ENCODE measurements at regions not wholly inside any gene's neighbourhood (a gene's known extent, or its start where the extent isn't known, plus 50 kb on each side); places are given as distances from the start of the nearest gene placed in this dataset.

GRCh38 chr3:113096188-113096892, 105.6 kb downstream of the GTPBP8 start:
- DNase-seq, result no peak

- no peak for DNase-seq
Measured at GRCh38 chr3:113097960-113098447, 107.2 kb downstream of the GTPBP8 start.

- DNase-seq, result no peak
Measured at GRCh38 chr3:113100063-113100462, 109.3 kb downstream of the GTPBP8 start.

GRCh38 chr3:113103588-113103987, 107.8 kb upstream of the BOC start:
- DNase-seq, result no peak

- no peak for DNase-seq
Measured at GRCh38 chr3:113104357-113105092, 106.8 kb upstream of the BOC start.

- no peak for DNase-seq
Measured at GRCh38 chr3:113105093-113105449, 106.3 kb upstream of the BOC start.

- no peak for DNase-seq
Measured at GRCh38 chr3:113105966-113106660, 105.2 kb upstream of the BOC start.

- no peak for DNase-seq
Measured at GRCh38 chr3:113110267-113110666, 101.1 kb upstream of the BOC start.

- no peak for DNase-seq
Measured at GRCh38 chr3:113111011-113111707, 100.2 kb upstream of the BOC start.

- no peak for DNase-seq
Measured at GRCh38 chr3:113113361-113113760, 98.0 kb upstream of the BOC start.

GRCh38 chr3:113117511-113118234, 93.7 kb upstream of the BOC start:
- DNase-seq, result no peak

- DNase-seq, result no peak
Measured at GRCh38 chr3:113118336-113118735, 93.0 kb upstream of the BOC start.

GRCh38 chr3:113124256-113124830, 87.0 kb upstream of the BOC start:
- DNase-seq, result peak; percentile 5 to 44 (median 11)

- DNase-seq, result no peak
Measured at GRCh38 chr3:113125951-113126350, 85.4 kb upstream of the BOC start.

GRCh38 chr3:113128386-113129015, 82.9 kb upstream of the BOC start:
- no peak for DNase-seq

- DNase-seq, result no peak
Measured at GRCh38 chr3:113129168-113129567, 82.2 kb upstream of the BOC start.

- no peak for DNase-seq
Measured at GRCh38 chr3:113132571-113132996, 78.8 kb upstream of the BOC start.

- DNase-seq, result peak in 2 of 3 experiments; percentile 25 to 69
Measured at GRCh38 chr3:113133140-113133539, 78.2 kb upstream of the BOC start.

GRCh38 chr3:113136071-113136470, 75.3 kb upstream of the BOC start:
- DNase-seq, result peak in 2 of 3 experiments; percentile 12 to 46

- no peak for DNase-seq
Measured at GRCh38 chr3:113136544-113136943, 74.8 kb upstream of the BOC start.

Measured in NCI-H1417 (cell line).